HCT116 (cell line): ENCODE measurements at regions not wholly inside any gene's neighbourhood (a gene's known extent, or its start where the extent isn't known, plus 50 kb on each side); places are given as distances from the start of the nearest gene placed in this dataset.

ENCODE experiments used
- ATAC-seq: fragments of 200-7000 bp; cut with Tn5 transposase; 2 replicates; pipeline ENCODE4 v1.9.1; 2020; ENCODE audit warnings: mild to moderate bottlenecking, moderate library complexity
- BruUV-seq: library from RNA; stranded (reverse); fragments of 400-500 nt; replicated peaks from 2 replicates; lab custom pipeline; 2021; lab: Mats Ljungman, UMichigan
- CTCF ChIA-PET: fragments of 300-600 bp; sonication (Branson Sonifier 250); formaldehyde crosslinking; loops from one replicate; lab custom pipeline; 2021; ENCODE audit warnings: antibody characterized with exemption; lab: Charles Lee
- POLR2A ChIA-PET: fragments of 300-600, 350-600 bp; sonication (Branson Sonifier 250); formaldehyde crosslinking; loops from one replicate; lab custom pipeline; 2021; ENCODE audit warnings: antibody characterized with exemption; lab: Charles Lee
- RAD21 ChIA-PET, 2 experiments: fragments of 300-600 bp; sonication (Branson Sonifier 250); formaldehyde crosslinking; loops; one replicate each; lab custom pipeline; 2023; ENCODE audit warnings: low total read pairs in 2 of 2; ENCODE audit not compliant: uncharacterized antibody in 2 of 2, unreplicated experiment in 2 of 2, low non-redundant PET in 1 of 2; lab: Charles Lee
- DNase-seq: peaks from one replicate; pipeline ENCODE4 v3.0.0-alpha.2; 2010; ENCODE audit warnings: low read depth, low spot score
- H2AFZ ChIP-seq: fragments of 200-600 bp; shearing (Covaris generic), sonication (generic); 2 replicates; pipeline ENCODE4 v1.6.1; 2017; ENCODE audit warnings: low read depth, mixed run types, mixed read lengths, antibody characterized with exemption, low read length; ENCODE audit not compliant: poor library complexity, severe bottlenecking
- H3K27ac ChIP-seq: 2 replicates; pipeline ENCODE4 v1.5.1; 2012; ENCODE audit warnings: low read depth, low read length
- H3K27me3 ChIP-seq: fragments of 200-600 bp; sonication (generic); 2 replicates; pipeline ENCODE4 v1.6.1; 2016; ENCODE audit warnings: mixed run types, low read length, mixed read lengths; ENCODE audit not compliant: insufficient read depth
- H3K36me3 ChIP-seq, 2 experiments: fragments of 200-500 bp in 1 of 2; fragments of 200-600 bp in 1 of 2; sonication (Bioruptor generic) in 1 of 2; sonication (generic) in 1 of 2; 2 replicates each; pipeline versions ENCODE4 v1.5.1 to v1.6.1; 2014 to 2016; ENCODE audit warnings: low read length in 2 of 2, inconsistent platforms in 1 of 2, mixed read lengths in 1 of 2, mixed run types in 1 of 2; ENCODE audit not compliant: insufficient read depth in 2 of 2, control insufficient read depth in 1 of 2
- H3K4me1 ChIP-seq, 2 experiments: fragments of 200-600 bp in 1 of 2; sonication (generic) in 1 of 2; 2 replicates each; pipeline versions ENCODE4 v1.5.1 to v1.6.1; 2012 to 2017; ENCODE audit warnings: low read length in 2 of 2, inconsistent platforms in 1 of 2, mild to moderate bottlenecking in 1 of 2, mixed read lengths in 1 of 2, mixed run types in 1 of 2, moderate library complexity in 1 of 2; ENCODE audit not compliant: insufficient read depth in 2 of 2, control insufficient read depth in 1 of 2
- H3K4me2 ChIP-seq: fragments of 200-600 bp; sonication (generic); 2 replicates; pipeline ENCODE4 v1.6.1; 2017; ENCODE audit warnings: mixed run types, low read length, mixed read lengths
- H3K4me3 ChIP-seq, 2 experiments: fragments of 200-600 bp in 1 of 2; sonication (generic) in 1 of 2; replicated peaks in 1 of 2; 2 replicates each; pipeline ENCODE4 v1.5.1; 2011 to 2016; ENCODE audit warnings: low read length in 2 of 2, control low read depth in 1 of 2, low read depth in 1 of 2, mild to moderate bottlenecking in 1 of 2, mixed read lengths in 1 of 2, mixed run types in 1 of 2
- H3K79me2 ChIP-seq: fragments of 200-600 bp; sonication (generic); 2 replicates; pipeline ENCODE4 v1.6.1; 2017; ENCODE audit warnings: mild to moderate bottlenecking, mixed run types, low read length, moderate library complexity, mixed read lengths; ENCODE audit not compliant: insufficient read depth
- H3K9ac ChIP-seq: fragments of 200-600 bp; sonication (generic); 2 replicates; pipeline ENCODE4 v1.6.1; 2016; ENCODE audit warnings: low read length, mixed read lengths
- H3K9me2 ChIP-seq: fragments of 200-600 bp; sonication (generic), shearing (Covaris generic); 2 replicates; pipeline ENCODE4 v1.6.1; 2017; ENCODE audit warnings: mixed run types, mild to moderate bottlenecking, moderate library complexity; ENCODE audit not compliant: insufficient read depth
- H3K9me3 ChIP-seq, 2 experiments: fragments of 200-500 bp in 1 of 2; fragments of 200-600 bp in 1 of 2; sonication (Bioruptor generic) in 1 of 2; sonication (generic) in 1 of 2; 2 replicates each; pipeline ENCODE4 v1.6.1; 2014 to 2017; ENCODE audit warnings: low read length in 2 of 2, mixed read lengths in 2 of 2, inconsistent platforms in 1 of 2, low read depth in 1 of 2, mild to moderate bottlenecking in 1 of 2, mixed run types in 1 of 2, moderate library complexity in 1 of 2; ENCODE audit not compliant: control insufficient read depth in 1 of 2, insufficient read depth in 1 of 2
- H4K20me1 ChIP-seq: fragments of 200-600 bp; sonication (generic), shearing (Covaris generic); 2 replicates; pipeline ENCODE4 v1.6.1; 2017; ENCODE audit warnings: mixed run types, mild to moderate bottlenecking, moderate library complexity; ENCODE audit not compliant: insufficient read depth
- ATF3 ChIP-seq: IDR thresholded peaks from 2 replicates; pipeline ENCODE4 v1.6.1; 2012
- CTCF ChIP-seq, 3 experiments: fragments of 200-600 bp in 1 of 3; sonication (generic) in 1 of 3; IDR thresholded peaks in 2 of 3; conservative IDR thresholded peaks in 1 of 3; 2 replicates each; pipeline ENCODE4 v1.5.1; 2012 to 2017; ENCODE audit warnings: low read depth in 2 of 3, low read length in 2 of 3, antibody characterized with exemption in 1 of 3, borderline replicate concordance in 1 of 3, control low read depth in 1 of 3, mild to moderate bottlenecking in 1 of 3, mixed read lengths in 1 of 3, mixed run types in 1 of 3, moderate library complexity in 1 of 3; ENCODE audit not compliant: insufficient read depth in 1 of 3
- ELF1 ChIP-seq: IDR thresholded peaks from 2 replicates; pipeline ENCODE4 v1.6.1; 2012; ENCODE audit warnings: low read depth, borderline replicate concordance
- EZH2 ChIP-seq: fragments of 200-600 bp; sonication (generic); IDR thresholded peaks from 2 replicates; pipeline ENCODE4 v1.6.1; 2017; ENCODE audit warnings: antibody characterized with exemption, mixed run types
- JUND ChIP-seq: IDR thresholded peaks from 2 replicates; pipeline ENCODE4 v1.6.1; 2012
- POLR2AphosphoS5 ChIP-seq: IDR thresholded peaks from 2 replicates; pipeline ENCODE4 v1.6.1; 2011; ENCODE audit warnings: mild to moderate bottlenecking, low read depth, low read length, moderate library complexity
- RAD21 ChIP-seq: IDR thresholded peaks from 2 replicates; pipeline ENCODE4 v1.6.1; 2012; ENCODE audit warnings: low read depth, mild to moderate bottlenecking
- REST ChIP-seq: IDR thresholded peaks from 2 replicates; pipeline ENCODE4 v1.6.1; 2012; ENCODE audit warnings: low read depth
- SIN3A ChIP-seq: IDR thresholded peaks from 2 replicates; pipeline ENCODE4 v1.6.1; 2012; ENCODE audit warnings: low read depth
- SP1 ChIP-seq: IDR thresholded peaks from 2 replicates; pipeline ENCODE4 v1.6.1; 2012; ENCODE audit warnings: low read depth
- SRF ChIP-seq: IDR thresholded peaks from 2 replicates; pipeline ENCODE4 v1.6.1; 2012; ENCODE audit warnings: low read depth
- YY1 ChIP-seq: IDR thresholded peaks from 2 replicates; pipeline ENCODE4 v1.6.1; 2011; ENCODE audit warnings: low read length, low read depth, moderate library complexity, mild to moderate bottlenecking; ENCODE audit not compliant: insufficient replicate concordance; ENCODE audit errors: extremely low read depth
- ZBTB33 ChIP-seq: IDR thresholded peaks from 2 replicates; pipeline ENCODE4 v1.6.1; 2011; ENCODE audit warnings: mild to moderate bottlenecking, low read length, moderate library complexity; ENCODE audit not compliant: insufficient replicate concordance; ENCODE audit errors: extremely low read depth
- ZFX ChIP-seq: fragments of 450-650 bp; IDR thresholded peaks from 2 replicates; pipeline ENCODE4 v1.6.1; 2017
- intact Hi-C: fragments of 100-400 bp; cut with micrococcal nuclease; formaldehyde crosslinking; loops from 2 replicates; pipeline ENCODE4 v1.10.0; 2022

GRCh38 chr1:81183553-81183952 lies 617.2 kb upstream of the ADGRL2 start (continued):
- TF ChIP-seq ATF3 (no peak), RAD21 (no peak), ZBTB33 (no peak), SRF (no peak), EZH2 (no peak), SP1 (no peak)

GRCh38 chr1:81183051-81183450 lies 617.7 kb upstream of the ADGRL2 start:
- Histone ChIP-seq H3K36me3 (no peaks in the 10 kb centered on the region), H3K9me2 (no peaks in the 10 kb centered on the region), H3K79me2 (no peaks in the 10 kb centered on the region), H4K20me1 (no peaks in the 10 kb centered on the region), H3K9me3 (no peaks in the 10 kb centered on the region), H3K4me1 (peaks cover 3 to 10% of the 10 kb centered on the region in 2 experiments; a peak in 2 of 4 replicates), H3K4me2 (no peak overlapping the region), H2AFZ (no peak overlapping the region), H3K27me3 (no peaks in the 10 kb centered on the region), H3K4me3 (no peak overlapping the region), H3K27ac (no peak overlapping the region), H3K9ac (no peak overlapping the region)
- POLR2A ChIA-PET, result no interaction called here
- CTCF ChIA-PET, result no interaction called here
- ATAC-seq (no peak), DNase-seq (no peak)
- no TSS peak for BruUV-seq
- RAD21 ChIA-PET, result no interaction called here
- intact Hi-C loops, result no loop called here
- TF ChIP-seq POLR2AphosphoS5, result no peak
- no peak for TF ChIP-seq EZH2
- TF ChIP-seq SIN3A, result no peak
- no peak for TF ChIP-seq CTCF (IDR thresholded peaks at IDR 0.05 in 2 of 3, conservative IDR thresholded peaks at IDR 0.05 in 1 of 3; ENCODE audit: borderline replicate concordance in 1 of 3, insufficient read depth in 1 of 3, low read depth in 2 of 3, low read length in 2 of 3)
- TF ChIP-seq ELF1, result no peak
- no peak for TF ChIP-seq RAD21
- no peak for TF ChIP-seq SRF
- TF ChIP-seq YY1, result no peak
- TF ChIP-seq REST, result no peak
- TF ChIP-seq SP1, result no peak
- no peak for TF ChIP-seq ZFX
- no peak for TF ChIP-seq JUND
- no peak for TF ChIP-seq ZBTB33
- TF ChIP-seq ATF3, result no peak
